ENCODE measurements at regions not wholly inside any gene's neighbourhood (a gene's known extent, or its start where the extent isn't known, plus 50 kb on each side); places are given as distances from the start of the nearest gene placed in this dataset.

GRCh38 chr9:89797255-89797654 lies 192.4 kb downstream of the GADD45G start:
- DNase-seq, result no peak

DNA sequence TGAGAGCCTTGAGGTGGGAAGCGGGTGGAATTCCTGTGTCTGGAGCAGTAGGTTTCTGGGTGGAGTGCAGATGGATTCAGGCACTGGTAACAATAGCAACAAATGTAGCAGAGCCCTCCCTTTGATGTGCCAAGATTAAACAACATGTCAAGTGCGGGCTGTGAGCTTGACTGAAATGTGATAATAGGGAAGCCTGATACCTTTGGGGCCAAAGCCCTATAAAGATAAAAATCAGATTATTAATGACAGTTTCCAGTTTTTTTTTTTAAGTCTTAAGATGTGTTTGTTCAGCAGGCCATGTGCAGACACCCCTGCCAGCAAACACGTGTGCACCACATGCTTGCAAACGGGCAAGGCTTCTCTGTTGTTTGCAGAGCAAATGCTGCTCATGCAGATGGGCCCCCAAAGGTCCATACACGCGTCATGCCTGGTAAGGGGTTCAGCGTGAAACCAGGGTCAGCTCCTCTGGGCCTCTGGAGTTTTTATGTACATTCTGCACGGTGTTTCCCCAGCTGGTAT lies 193.2 kb downstream of the GADD45G start:
- no peak for DNase-seq

DNA sequence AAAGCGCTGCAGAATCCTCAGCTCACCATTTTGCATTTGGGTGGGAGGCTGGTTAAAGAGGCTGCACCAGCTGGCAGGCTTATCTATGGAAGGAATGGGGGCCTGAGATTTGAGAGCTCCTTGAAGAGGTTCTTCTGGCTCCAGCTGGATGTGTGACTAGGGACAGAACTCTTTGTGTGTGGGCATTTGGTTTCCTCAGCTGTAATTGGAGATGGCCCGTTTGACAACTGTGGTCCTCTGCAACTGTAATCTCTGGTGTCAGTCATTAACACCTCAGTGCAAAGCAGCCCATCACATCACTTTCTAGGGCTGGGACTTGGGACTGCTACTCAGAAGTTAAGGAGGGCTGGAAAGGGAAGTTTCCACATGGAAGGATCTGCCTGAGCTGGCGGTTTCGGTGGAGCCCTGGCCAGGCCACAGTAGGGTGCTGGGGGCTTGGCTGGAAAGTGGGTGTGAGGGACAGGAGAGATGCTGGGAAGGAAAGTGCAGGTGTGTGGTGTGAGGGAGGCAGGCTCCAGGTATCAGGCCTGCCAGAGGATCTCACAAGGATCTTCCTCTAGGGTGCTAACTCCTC lies 193.8 kb downstream of the GADD45G start:
- DNase-seq, result no peak

GRCh38 chr9:89799221-89799620 lies 194.4 kb downstream of the GADD45G start:
- no peak for DNase-seq

DNA sequence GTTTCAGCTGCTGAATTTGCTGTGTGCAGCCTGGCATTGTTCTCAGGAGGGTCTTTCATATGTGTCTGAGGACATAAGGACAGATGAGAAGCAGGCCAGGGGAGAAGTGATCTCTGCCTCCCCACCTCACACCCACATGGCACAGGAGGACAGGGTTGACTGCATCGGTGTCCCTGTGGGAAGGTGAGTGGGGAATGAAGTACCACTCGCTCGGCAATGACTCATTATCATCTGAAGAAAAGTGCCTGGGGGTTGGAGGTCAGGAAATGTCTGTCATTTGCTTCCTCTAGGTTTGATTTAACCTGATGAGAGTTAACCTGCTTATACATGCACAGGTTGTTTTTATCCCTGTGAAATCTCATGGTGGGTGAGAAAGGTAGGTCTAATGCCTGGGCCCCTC lies 195.0 kb downstream of the GADD45G start:
- no peak for DNase-seq

- no peak for DNase-seq
Measured at GRCh38 chr9:89801341-89801740, 196.5 kb downstream of the GADD45G start.

DNA sequence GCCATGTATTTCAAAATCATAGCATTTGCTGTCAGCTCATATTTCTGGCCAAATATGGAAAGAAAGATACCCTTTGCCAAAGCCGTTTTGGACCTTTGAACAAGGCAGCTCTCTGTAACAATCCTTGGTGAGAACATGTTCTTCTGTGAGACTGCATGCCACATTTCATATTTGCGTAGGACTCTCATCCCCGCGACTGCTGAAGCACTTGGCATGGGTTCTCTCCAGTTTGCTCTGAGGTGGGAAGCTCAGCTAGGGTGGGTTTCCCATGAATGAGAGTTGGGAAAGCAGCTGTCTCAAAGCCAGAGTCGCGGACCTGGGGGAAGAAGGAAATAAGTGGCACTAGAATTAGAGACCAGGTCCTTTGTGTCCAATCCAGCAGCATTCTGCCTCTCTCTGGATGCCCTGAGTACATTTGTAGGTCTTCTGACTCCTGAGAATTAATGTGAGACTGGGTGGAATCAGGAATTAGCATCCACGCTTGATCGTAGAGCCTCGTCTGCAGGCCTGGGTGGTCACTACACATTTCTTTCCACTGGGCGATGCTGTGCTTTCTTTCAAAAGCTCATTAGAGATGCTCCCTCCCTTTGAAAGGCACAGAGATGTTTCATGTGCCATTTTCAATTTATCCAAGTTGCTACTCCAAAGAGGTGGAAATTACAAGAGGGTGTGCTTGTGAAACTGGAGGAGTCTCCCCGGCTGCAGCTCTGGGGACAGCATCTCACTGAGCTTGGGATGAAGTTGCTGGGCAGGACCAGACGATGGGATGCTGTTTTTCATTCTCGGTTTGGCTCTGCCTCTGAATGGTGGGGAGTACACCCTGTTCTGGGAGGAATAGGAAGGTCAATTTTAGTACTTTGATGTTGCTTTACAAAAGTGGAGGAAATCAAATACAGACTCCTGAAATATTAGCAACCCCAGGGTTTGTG lies 197.2 kb downstream of the GADD45G start:
- DNase-seq, result no peak

DNA sequence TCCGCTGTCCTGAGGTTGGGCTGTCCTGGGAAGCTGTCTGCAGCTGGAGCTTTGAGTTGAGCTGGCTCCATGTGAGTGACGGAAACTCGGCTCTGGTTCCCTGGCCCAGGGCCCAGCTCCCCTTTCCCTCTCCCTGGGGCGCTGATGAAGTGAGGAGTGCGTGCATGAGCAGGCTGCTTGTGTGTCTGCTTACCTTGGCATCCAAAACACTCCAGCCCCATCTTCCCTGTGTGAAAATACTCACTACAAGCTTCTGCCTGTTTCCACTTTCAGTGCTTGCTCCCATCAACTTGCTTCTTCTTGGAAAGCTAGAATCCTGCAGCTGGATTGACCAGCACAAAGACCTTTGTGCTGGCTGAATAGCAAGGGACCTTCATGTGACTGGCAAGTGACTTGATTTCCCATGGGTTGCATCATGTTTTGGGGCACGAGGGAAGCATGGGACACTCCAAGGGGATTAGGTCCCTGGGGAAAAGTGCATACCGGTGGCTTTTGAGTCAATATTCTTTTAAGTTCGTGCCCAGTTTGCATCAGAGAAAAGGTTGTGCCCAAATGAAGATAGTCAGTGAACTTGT lies 198.1 kb downstream of the GADD45G start:
- DNase-seq, result no peak

- no peak for DNase-seq
Measured at GRCh38 chr9:89803403-89803802, 198.6 kb downstream of the GADD45G start.

GRCh38 chr9:89804766-89805531 lies 200.1 kb downstream of the GADD45G start:
- DNase-seq, result no peak

DNA sequence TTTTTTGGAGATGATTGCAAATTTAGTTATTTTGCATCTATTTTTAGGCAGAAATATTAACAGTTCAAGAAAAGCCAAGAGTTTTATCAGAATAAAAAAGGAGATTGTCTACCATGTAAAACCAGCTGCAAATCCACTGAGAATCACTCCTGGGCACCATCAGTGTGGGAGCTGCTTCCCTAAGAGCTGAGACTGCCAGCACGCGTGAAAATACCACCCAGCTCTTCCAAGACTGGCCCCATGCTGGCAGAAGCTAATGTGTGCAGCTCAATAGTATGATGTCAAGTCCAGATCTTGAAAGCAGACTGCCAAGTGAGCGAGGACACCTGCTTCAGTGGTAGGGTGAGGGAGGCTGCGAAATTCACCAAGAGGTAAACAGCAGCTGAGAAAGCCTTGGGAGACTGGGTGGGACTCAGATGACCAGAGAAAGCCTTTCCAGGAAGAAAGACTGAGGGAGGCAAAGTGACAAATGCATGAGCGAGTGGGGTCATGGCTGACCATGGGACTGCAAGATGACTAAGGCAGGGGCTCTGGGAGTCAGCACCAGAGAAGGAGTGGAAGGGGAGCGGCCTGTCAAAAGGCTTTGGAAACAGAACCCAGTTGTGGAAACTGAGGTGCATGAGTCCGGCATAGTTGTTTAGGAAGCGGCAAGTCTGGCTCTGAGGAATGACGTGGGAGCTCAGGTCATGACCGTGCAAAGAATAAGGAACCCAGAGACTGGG lies 200.9 kb downstream of the GADD45G start:
- no peak for DNase-seq

GRCh38 chr9:89806371-89807100 lies 201.7 kb downstream of the GADD45G start:
- no peak for DNase-seq

- no peak for DNase-seq
Measured at GRCh38 chr9:89807101-89807395, 202.2 kb downstream of the GADD45G start.

DNA sequence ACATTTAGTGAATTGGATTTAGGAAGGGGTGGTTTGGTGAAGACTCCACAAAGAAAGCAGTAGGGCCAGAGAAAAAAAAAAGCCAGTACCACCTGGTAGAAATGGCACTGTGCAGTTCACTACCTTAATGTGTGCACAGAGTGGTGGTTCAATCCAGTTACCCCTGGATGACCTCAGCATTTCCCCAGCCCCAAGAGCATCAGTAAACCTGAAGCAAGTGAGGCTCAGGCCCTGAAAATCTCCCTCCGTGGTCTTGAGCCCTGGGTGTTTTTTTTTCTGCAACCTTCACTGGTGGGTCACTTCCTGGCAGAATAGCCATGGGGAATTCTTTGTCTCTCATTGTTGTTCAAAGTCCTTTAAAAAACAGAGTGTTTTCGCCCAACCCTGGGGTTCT lies 202.9 kb downstream of the GADD45G start:
- no peak for DNase-seq

DNA sequence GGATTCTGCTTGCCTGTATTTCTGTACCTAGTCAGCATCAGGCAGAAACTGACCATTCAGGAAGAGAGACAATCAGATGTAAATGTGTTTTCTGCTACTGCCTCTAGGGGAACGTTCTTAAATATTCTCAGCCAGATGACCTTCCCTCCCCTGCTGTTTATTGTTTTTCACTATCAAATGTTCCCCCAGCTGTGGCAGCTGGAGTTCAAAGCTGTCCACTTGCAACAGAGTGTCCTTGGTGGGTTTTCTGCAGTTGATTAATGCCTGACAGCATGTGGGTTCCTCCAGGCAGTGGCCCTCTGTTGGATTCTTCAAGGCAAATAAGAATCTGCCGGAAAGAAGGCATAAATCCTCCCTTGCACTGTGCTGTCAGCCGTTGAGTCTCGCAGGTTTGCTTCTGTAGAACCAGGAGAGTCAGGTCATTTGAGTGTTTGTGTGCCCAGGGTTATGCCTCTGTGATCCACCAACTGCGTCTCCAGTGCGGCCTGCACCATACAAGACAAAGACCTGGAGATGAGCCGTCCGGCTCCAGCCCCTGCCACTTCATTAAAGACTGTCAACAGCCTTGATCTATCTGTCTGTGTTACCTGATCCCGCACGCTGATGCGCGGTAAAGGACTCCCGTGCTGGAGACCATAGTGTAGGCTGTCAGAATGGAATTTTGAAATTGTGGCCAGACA lies 203.4 kb downstream of the GADD45G start:
- DNase-seq, result no peak

DNA sequence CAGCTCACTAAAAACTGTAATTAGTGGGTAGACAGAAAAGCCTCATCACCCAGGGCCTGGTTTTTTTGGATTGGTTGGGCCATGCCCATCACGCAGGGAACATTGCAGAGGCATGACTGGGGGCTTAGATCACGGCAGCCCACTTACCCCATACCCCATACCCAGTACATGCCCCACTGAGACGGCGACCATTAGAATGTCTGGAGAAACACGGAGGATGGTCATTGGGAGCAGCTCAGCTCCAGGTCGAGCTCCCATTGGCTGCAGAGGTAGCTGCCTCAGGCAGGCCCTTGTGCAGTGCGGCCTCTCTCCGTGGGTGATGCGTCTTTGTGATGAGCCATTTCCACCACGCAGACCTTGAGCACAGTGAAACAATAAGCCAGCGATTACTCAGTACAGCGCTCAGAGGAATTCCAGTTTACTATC lies 204.0 kb downstream of the GADD45G start:
- no peak for DNase-seq

- DNase-seq, result no peak
Measured at GRCh38 chr9:89810431-89810830, 205.6 kb downstream of the GADD45G start.

GRCh38 chr9:89811356-89811755 lies 206.5 kb downstream of the GADD45G start:
- no peak for DNase-seq

DNA sequence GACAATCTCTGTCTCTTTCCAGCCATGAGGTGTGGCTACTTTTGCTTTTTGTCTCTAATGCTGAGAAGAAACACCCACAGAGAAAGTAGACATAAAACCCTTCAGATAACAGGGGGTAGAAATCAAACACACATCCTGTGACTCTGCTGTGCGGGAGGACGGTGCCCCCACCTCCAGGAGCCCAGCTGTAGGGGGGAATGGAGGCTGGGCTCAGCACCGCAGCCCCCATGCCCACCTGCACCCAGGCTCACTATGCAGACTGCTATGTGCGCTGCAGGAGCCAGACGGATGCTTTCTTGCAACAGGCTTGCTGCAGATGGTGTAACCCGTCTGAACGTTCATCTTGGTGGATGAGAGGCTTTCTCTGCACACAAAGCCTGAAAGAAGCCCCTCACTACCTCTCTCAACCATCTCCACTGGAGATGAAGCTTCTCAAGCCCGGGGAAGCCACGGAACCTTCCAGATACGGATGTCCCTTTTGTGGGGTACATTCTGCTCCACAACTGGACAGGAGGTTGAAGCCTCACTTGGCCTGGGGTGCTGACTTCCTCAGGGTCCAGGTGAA lies 207.2 kb downstream of the GADD45G start:
- no peak for DNase-seq

DNA sequence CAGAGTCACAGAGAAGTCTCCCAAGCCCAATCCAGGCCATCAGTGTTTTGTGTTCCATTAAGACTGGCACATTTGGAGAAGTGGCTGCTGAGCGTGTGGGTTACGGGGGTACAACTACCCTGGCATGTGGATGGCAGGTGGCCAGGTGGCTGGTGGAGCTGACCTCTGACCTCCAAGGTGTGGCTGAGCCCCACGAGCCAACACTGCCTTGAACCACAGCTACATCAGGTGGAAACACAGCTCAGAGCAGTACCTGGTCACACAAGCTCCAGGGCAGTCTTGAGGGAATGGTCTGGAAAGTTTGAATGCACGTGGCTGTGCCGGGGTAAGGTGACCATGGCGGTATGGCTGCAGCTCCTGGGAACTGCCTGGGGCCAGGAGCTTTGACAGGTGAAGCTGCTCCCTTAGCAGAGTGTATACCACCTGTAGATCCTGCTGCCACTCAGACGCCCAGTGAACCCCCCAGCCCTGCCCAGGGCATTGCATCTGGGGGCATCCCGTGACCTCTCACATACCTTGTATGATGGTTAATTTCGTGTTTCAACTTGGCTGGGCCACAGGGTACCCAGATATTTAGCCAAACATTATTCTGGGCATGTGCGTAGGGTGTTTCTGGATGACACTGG lies 207.9 kb downstream of the GADD45G start:
- DNase-seq, result no peak

- no peak for DNase-seq
Measured at GRCh38 chr9:89813482-89813881, 208.7 kb downstream of the GADD45G start.
